ENCODE measurements at regions not wholly inside any gene's neighbourhood (a gene's known extent, or its start where the extent isn't known, plus 50 kb on each side); places are given as distances from the start of the nearest gene placed in this dataset.
A peak's percentile ranks its signal among the peaks of the same experiment; 100 is the strongest.
"Not testable (repeated sequence)": the region's sequence is repeated elsewhere in the genome, so short reads cannot be mapped to it uniquely, and the experiment has no call there.

- not testable (repeated sequence) for H3K4me3 ChIP-seq (ENCODE audit: low read depth, low read length); DNase-seq (ENCODE audit: low read depth)
Observed at GRCh38 chr7:65133087-65133486, 126.6 kb upstream of the ERV3-1 start.

GRCh38 chr7:65132256-65132655 lies 125.8 kb upstream of the ERV3-1 start:
- not testable (repeated sequence) for H3K4me3 ChIP-seq (ENCODE audit: low read depth, low read length)

GRCh38 chr7:65127364-65127763 lies 120.9 kb upstream of the ERV3-1 start:
- DNase-seq (ENCODE audit: low read depth), result not testable (repeated sequence)

More at GRCh38 chr7:65132256-65132655, 125.8 kb upstream of the ERV3-1 start:
- not testable (repeated sequence) for DNase-seq (ENCODE audit: low read depth)

DNA sequence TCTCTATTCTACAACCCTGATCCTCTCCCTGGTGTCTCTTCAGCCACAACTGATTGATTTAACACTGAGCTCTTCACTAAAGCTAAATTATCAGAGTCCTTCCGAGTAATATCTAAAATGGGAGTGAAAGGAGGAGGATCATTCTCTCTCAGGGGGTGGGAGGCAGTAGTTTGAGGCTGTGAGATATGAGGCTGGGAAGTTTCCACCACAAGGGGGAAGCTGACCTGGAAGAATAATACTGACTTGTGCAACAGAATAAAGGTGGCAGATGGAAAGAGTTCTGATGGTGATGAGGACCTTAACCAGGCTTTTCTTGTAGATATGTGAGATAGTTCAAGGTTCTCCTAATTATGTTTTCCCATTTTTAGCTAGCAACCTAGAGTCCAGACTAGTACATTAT lies 118.1 kb upstream of the ERV3-1 start:
- not testable (repeated sequence) for H3K4me3 ChIP-seq (ENCODE audit: low read depth, low read length); DNase-seq (ENCODE audit: low read depth)

More at GRCh38 chr7:65127364-65127763, 120.9 kb upstream of the ERV3-1 start:
- not testable (repeated sequence) for H3K4me3 ChIP-seq (ENCODE audit: low read depth, low read length)

GRCh38 chr7:65105650-65106203 lies 99.2 kb upstream of the ERV3-1 start:
- H3K4me3 ChIP-seq (ENCODE audit: low read depth, low read length); DNase-seq (ENCODE audit: low read depth): not testable (repeated sequence)

- not testable (repeated sequence) for DNase-seq (ENCODE audit: low read depth); H3K4me3 ChIP-seq (ENCODE audit: low read depth, low read length)
Observed at GRCh38 chr7:65100499-65100898, 94.0 kb upstream of the ERV3-1 start.

DNA sequence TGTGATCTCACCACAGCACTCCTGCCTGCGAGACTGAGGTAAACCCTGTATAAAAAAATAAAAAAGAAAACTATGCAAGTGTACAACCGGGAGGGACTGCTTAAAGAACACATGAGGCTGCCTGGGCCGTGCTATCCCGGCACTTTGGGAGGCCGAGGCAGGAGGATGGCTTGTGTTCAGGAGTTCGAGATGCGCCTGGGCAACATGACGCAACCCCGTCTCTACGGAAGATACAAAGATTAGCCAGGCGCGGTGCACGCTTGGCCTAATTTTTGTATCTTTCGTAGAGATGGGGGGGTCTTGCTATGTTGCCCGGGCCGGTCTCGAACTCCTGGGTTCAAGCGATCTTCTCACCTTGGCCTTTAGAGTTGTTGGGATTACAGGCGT lies 75.2 kb upstream of the ERV3-1 start:
- DNase-seq (ENCODE audit: low read depth), result not testable (repeated sequence)
- H3K4me3 ChIP-seq (ENCODE audit: low read depth, low read length), result peak overlapping the region; percentile 79

DNA sequence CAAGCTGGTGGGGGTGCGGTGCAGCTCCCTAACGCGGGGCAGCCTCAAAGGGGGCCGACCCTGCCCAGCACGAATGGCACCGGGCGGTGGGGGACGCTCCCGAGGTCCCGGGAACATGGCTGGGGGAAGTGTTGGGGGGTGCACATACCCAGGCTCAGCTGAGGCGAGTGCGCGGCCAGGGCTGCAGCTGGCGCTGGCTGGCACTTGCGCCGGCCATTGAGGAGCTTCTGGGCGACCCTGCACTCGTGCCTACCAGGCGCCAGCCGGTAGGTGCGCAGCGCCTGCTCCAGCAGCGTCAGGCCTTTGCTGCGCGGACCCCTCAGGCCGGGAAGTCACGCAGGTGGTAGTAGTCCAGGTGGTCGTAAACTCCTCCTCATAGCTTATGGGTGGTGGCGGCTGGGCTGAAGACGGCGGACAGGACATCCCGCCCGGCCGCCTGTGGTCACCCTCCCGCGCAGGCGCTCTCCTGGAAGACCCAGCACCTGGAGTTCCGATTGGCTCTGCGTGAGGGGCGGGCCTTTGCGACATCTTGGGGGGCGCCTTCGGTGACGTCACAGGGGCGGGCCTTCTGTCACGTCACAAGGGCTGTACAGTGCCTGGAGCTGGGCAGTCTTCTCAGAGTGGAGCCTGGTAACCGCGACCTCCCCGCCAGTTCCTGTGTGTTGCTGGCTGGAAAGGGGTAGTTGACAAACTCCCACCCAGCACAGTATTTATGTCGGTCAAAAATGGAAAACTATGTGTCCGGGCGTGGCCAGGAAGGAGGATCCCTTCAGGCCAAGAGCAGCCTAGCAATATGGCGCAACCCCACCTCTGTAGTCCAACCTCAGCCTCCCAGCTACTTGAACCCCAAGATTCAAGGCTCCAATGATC lies 74.5 kb upstream of the ERV3-1 start:
- peak; percentile 15 for TF ChIP-seq CTCF (IDR thresholded peaks at IDR 0.05; ENCODE audit: insufficient read depth, low read depth, low read length, missing control alignments)
- peak; percentile 96 for DNase-seq (ENCODE audit: low read depth)
- peak overlapping the region; percentile 79 for H3K4me3 ChIP-seq (ENCODE audit: low read depth, low read length)

GRCh38 chr7:65074959-65075358 lies 68.5 kb upstream of the ERV3-1 start:
- not testable (repeated sequence) for DNase-seq (ENCODE audit: low read depth); H3K4me3 ChIP-seq (ENCODE audit: low read depth, low read length)

DNA sequence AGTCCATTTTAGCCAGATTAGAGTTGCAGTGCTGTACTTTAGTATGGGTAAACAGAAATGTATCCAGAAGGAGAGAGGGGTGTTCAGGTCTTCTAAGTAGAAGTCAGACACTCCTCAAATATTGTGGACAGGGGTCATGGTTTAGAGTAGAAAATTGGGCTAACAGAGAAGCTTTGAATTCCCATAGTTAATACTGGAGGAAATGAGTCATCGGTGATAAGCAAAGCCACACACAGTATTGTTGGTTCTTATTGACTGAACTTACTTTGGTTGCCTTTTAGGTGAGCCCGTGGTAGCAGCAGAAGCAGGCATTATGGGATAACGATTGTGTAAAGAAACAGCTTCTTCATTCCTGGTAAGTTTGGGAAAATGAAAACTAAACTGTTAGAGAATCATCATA lies 66.7 kb upstream of the ERV3-1 start:
- not testable (repeated sequence) for H3K4me3 ChIP-seq (ENCODE audit: low read depth, low read length); DNase-seq (ENCODE audit: low read depth)

GRCh38 chr7:65071854-65072431 lies 65.5 kb upstream of the ERV3-1 start:
- not testable (repeated sequence) for H3K4me3 ChIP-seq (ENCODE audit: low read depth, low read length); DNase-seq (ENCODE audit: low read depth)

DNA sequence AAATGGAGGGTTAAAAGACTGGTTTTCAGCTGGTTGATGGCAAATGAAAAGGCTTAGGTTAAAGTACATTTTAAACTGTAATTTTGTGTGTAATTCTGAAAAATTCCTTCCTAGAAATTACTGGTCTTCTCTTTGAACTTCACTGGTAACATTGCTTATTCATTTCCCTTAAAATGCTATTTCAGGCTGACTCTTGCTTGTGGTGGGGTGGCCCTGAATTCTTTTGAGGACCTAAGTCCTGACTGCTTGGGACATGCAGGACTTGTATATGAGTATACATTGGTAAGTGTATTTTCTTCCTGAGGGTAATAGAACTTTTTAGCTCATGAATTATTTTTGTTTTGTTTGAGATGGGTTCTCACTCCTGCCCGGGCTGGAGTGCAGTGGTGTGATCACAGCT lies 63.0 kb upstream of the ERV3-1 start:
- not testable (repeated sequence) for DNase-seq (ENCODE audit: low read depth); H3K4me3 ChIP-seq (ENCODE audit: low read depth, low read length)

GRCh38 chr7:65062566-65062965 lies 56.1 kb upstream of the ERV3-1 start:
- H3K4me3 ChIP-seq (ENCODE audit: low read depth, low read length); DNase-seq (ENCODE audit: low read depth): not testable (repeated sequence)

GRCh38 chr7:65059247-65059646 lies 52.8 kb upstream of the ERV3-1 start:
- DNase-seq (ENCODE audit: low read depth), result not testable (repeated sequence)

More at GRCh38 chr7:65059247-65059646, 52.8 kb upstream of the ERV3-1 start:
- H3K4me3 ChIP-seq (ENCODE audit: low read depth, low read length), result not testable (repeated sequence)
